ENCODE measurements at regions not wholly inside any gene's neighbourhood (a gene's known extent, or its start where the extent isn't known, plus 50 kb on each side); places are given as distances from the start of the nearest gene placed in this dataset.

DNA sequence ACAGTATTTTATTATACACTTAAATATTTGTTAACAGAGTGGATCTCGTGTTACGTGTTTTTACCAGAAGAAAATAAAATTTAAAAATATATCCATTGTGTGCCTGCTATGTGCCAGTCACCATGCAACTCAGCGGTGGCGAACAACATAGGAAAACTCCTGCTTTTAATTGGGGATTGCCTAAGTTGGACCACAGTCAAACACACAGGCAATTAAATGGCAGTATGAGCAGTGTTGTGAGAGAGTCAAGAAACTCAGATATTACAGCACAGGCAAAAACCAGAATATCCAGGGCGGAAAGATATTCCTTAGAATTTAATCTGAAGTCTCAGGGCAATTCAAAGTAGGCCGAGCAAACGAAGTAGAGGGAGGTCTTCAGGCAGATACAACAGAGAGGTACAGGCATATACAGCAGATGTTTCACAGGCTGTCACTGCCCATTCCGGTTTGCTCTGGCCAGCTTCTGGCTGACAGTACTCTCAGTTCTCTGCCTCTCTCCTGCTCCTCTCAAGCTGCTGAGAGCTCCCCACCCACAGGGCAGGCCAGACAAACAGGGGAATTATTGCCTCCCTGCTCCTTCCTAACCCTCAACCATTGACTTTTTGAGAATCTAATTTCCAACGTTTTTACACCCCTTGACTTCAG, 540.2 kb upstream of the TMEM132C start:
- no peaks in the 10 kb centered on the region for H3K36me3 Mint-ChIP-seq
- H3K27ac Mint-ChIP-seq: no peak overlapping the region
- peaks cover 2% of the 10 kb centered on the region for H3K9me3 Mint-ChIP-seq (ENCODE audit: low read depth)
- no peak overlapping the region for H3K4me3 Mint-ChIP-seq
- H3K27me3 Mint-ChIP-seq: no peaks in the 10 kb centered on the region
- H3K4me1 Mint-ChIP-seq (ENCODE audit: low read depth): no peaks in the 10 kb centered on the region

DNA sequence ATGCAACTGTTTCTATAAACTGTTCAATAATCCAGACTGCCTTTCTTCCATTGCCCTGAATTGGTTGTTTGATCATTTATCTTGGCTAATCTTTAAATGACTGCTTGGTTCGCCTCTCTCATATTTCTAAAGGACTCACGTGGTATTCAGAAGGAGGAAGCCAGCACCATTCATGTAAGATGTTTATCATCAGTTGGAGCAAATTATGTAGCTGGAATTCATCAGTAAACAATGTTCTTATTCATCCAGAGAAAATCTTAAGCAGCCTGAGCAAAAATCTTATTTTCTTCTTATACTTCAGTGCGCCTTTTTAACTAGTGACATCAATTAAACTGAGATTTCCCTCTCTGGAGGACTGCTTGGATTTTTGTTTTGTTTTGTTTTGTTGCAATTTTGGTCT, 538.7 kb upstream of the TMEM132C start:
- H3K4me1 Mint-ChIP-seq (ENCODE audit: low read depth): no peaks in the 10 kb centered on the region
- no peaks in the 10 kb centered on the region for H3K27me3 Mint-ChIP-seq
- peaks cover 3% of the 10 kb centered on the region for H3K9me3 Mint-ChIP-seq (ENCODE audit: low read depth)
- no peak overlapping the region for H3K27ac Mint-ChIP-seq
- no peaks in the 10 kb centered on the region for H3K36me3 Mint-ChIP-seq
- no peak overlapping the region for H3K4me3 Mint-ChIP-seq

DNA sequence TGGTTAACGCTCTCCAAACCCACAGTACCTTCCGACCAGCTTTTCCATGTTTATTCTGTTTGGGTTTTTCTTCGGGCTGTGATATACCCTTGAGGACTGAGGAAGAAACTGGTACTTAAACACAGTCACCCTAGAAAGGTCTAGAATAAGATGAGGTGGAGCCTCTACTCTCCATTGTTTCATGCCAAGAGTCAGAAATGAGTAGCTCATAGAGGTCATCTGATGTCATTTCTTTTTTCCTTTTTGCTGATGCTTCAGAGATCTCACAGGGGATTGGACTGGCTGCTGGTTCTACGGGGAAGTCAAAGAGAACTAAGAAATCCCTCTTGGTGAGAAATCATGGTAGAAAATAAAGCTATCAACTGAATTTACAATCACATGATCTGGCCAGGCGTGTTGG, 538.2 kb upstream of the TMEM132C start:
- Mint-ChIP-seq H3K9me3 (ENCODE audit: low read depth) (peaks cover 3% of the 10 kb centered on the region), H3K36me3 (no peaks in the 10 kb centered on the region), H3K4me1 (ENCODE audit: low read depth) (no peaks in the 10 kb centered on the region), H3K27me3 (no peaks in the 10 kb centered on the region), H3K27ac (no peak overlapping the region), H3K4me3 (no peak overlapping the region)

- Mint-ChIP-seq H3K27ac (no peak overlapping the region), H3K9me3 (ENCODE audit: low read depth) (peaks cover 3% of the 10 kb centered on the region), H3K36me3 (no peaks in the 10 kb centered on the region), H3K4me1 (ENCODE audit: low read depth) (no peaks in the 10 kb centered on the region), H3K27me3 (no peaks in the 10 kb centered on the region), H3K4me3 (no peak overlapping the region)
Measured at GRCh38 chr12:127729381-127729780, 537.6 kb upstream of the TMEM132C start.

DNA sequence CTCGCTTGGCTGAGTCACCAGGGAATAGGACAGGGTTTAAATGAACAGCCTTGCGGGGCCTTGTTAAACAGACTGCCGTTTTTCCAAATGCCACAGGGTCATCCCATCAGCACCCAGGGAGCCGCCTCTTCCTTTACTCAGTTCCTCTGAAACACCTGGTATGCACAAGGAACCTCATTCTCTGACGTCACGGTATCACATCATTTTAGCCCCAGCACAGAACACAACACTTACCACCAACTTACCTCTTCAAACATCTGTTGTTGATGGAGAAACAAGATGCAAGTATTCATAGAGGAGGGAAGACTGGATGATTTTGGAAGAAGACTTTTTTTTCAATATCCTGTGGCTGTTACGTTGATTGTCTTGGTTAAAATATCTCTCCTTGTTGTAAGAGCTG, 535.3 kb upstream of the TMEM132C start:
- Mint-ChIP-seq H3K4me3 (no peak overlapping the region), H3K36me3 (no peaks in the 10 kb centered on the region), H3K27me3 (no peaks in the 10 kb centered on the region), H3K4me1 (ENCODE audit: low read depth) (no peaks in the 10 kb centered on the region), H3K27ac (no peak overlapping the region), H3K9me3 (ENCODE audit: low read depth) (peaks cover 3% of the 10 kb centered on the region)

GRCh38 chr12:127742231-127742630, 524.7 kb upstream of the TMEM132C start:
- H3K4me1 Mint-ChIP-seq (ENCODE audit: low read depth): no peaks in the 10 kb centered on the region
- no peaks in the 10 kb centered on the region for H3K27me3 Mint-ChIP-seq
- H3K27ac Mint-ChIP-seq: no peak overlapping the region
- no peaks in the 10 kb centered on the region for H3K9me3 Mint-ChIP-seq (ENCODE audit: low read depth)
- H3K36me3 Mint-ChIP-seq: no peaks in the 10 kb centered on the region
- no peak overlapping the region for H3K4me3 Mint-ChIP-seq

DNA sequence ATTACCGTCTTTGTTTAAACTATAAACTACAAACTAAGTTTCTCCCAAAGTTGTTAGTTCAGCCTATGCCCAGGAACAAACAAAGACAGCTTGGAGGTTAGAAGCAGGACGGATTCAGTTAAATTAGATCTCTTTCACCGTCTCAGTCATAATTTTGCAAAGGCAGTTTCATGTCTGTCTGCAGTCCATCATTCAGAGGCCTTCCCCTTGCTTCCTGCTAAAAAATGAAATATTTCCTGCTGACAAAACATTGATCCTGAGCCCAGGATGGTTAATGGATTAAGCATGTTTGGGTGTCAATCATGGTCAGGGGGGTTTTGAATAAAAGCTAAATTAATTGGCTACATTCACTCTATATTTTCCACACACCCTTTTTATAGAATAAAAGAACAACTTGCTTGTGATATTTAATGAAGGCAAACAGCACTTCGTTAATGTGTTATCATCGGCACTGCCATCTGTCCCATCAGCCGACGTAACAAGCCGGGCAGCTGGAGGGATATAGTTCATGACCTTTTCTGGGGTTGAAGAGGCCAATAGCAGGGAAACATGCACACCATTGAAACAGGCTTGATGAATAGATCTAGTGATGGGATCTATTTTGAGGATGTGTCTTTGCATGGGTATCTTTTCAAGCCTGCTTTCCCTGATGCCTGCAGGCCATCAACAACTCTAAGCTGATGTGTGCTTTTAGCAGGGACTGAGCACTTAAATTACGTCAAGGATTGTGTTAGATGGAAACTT, 521.3 kb upstream of the TMEM132C start:
- no peak overlapping the region for H3K27ac Mint-ChIP-seq
- no peaks in the 10 kb centered on the region for H3K4me1 Mint-ChIP-seq (ENCODE audit: low read depth)
- H3K36me3 Mint-ChIP-seq: no peaks in the 10 kb centered on the region
- no peaks in the 10 kb centered on the region for H3K9me3 Mint-ChIP-seq (ENCODE audit: low read depth)
- H3K4me3 Mint-ChIP-seq: no peak overlapping the region
- H3K27me3 Mint-ChIP-seq: no peaks in the 10 kb centered on the region

- Mint-ChIP-seq H3K36me3 (no peaks in the 10 kb centered on the region), H3K4me1 (ENCODE audit: low read depth) (no peaks in the 10 kb centered on the region), H3K27ac (no peak overlapping the region), H3K27me3 (no peaks in the 10 kb centered on the region), H3K9me3 (ENCODE audit: low read depth) (no peaks in the 10 kb centered on the region), H3K4me3 (no peak overlapping the region)
Measured at GRCh38 chr12:127749416-127749815, 517.6 kb upstream of the TMEM132C start.

- Mint-ChIP-seq H3K4me3 (no peak overlapping the region), H3K4me1 (ENCODE audit: low read depth) (no peaks in the 10 kb centered on the region), H3K27me3 (no peaks in the 10 kb centered on the region)
Measured at GRCh38 chr12:127750076-127750840, 516.7 kb upstream of the TMEM132C start.

DNA sequence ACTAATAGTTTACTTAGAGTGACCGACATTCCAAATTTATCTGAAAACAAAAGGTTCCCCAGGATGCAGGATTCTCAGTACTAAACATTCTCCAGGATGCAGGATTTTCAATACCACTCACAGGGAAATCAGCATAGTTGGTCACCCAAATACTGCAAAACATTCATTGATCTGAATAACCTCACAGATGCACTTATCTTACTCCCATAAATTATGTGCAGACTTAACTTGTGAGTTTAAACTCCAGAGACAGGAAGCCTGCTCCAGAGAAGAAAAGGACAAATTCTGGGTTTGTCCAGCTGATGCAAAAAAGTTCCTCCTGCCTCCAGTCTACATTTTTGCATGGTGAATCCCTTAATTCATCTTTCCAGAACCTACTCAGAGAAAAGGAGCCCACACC, 514.2 kb upstream of the TMEM132C start:
- Mint-ChIP-seq H3K9me3 (ENCODE audit: low read depth) (no peaks in the 10 kb centered on the region), H3K27me3 (no peaks in the 10 kb centered on the region), H3K27ac (no peak overlapping the region), H3K4me3 (no peak overlapping the region), H3K36me3 (no peaks in the 10 kb centered on the region), H3K4me1 (ENCODE audit: low read depth) (no peaks in the 10 kb centered on the region)

More at GRCh38 chr12:127750076-127750840, 516.7 kb upstream of the TMEM132C start:
- Mint-ChIP-seq H3K9me3 (ENCODE audit: low read depth) (no peaks in the 10 kb centered on the region), H3K27ac (no peak overlapping the region), H3K36me3 (no peaks in the 10 kb centered on the region)

- H3K4me3 Mint-ChIP-seq: no peak overlapping the region
- peaks cover 7% of the 10 kb centered on the region for H3K9me3 Mint-ChIP-seq (ENCODE audit: low read depth)
- no peaks in the 10 kb centered on the region for H3K27me3 Mint-ChIP-seq
- no peaks in the 10 kb centered on the region for H3K4me1 Mint-ChIP-seq (ENCODE audit: low read depth)
- peaks cover 2% of the 10 kb centered on the region for H3K36me3 Mint-ChIP-seq
- no peak overlapping the region for H3K27ac Mint-ChIP-seq
Measured at GRCh38 chr12:127760357-127760756, 506.6 kb upstream of the TMEM132C start.

- H3K27me3 Mint-ChIP-seq: no peaks in the 10 kb centered on the region
- no peak overlapping the region for H3K4me3 Mint-ChIP-seq
- H3K36me3 Mint-ChIP-seq: peaks cover 2% of the 10 kb centered on the region
- H3K27ac Mint-ChIP-seq: no peak overlapping the region
- H3K4me1 Mint-ChIP-seq (ENCODE audit: low read depth): no peaks in the 10 kb centered on the region
- H3K9me3 Mint-ChIP-seq (ENCODE audit: low read depth): peaks cover 7% of the 10 kb centered on the region
Measured at GRCh38 chr12:127760996-127761395, 506.0 kb upstream of the TMEM132C start.

GRCh38 chr12:127761880-127762279, 505.1 kb upstream of the TMEM132C start:
- Mint-ChIP-seq H3K4me3 (no peak overlapping the region), H3K27me3 (no peaks in the 10 kb centered on the region), H3K36me3 (peaks cover 2% of the 10 kb centered on the region), H3K4me1 (ENCODE audit: low read depth) (no peaks in the 10 kb centered on the region), H3K9me3 (ENCODE audit: low read depth) (peaks cover 7% of the 10 kb centered on the region), H3K27ac (no peak overlapping the region)

- Mint-ChIP-seq H3K27ac (no peak overlapping the region), H3K9me3 (ENCODE audit: low read depth) (peaks cover 6% of the 10 kb centered on the region), H3K36me3 (peaks cover 2% of the 10 kb centered on the region)
Measured at GRCh38 chr12:127767656-127768055, 499.3 kb upstream of the TMEM132C start.

GRCh38 chr12:127770118-127770517, 496.9 kb upstream of the TMEM132C start:
- peaks cover 9% of the 10 kb centered on the region for H3K9me3 Mint-ChIP-seq (ENCODE audit: low read depth)
- H3K27ac Mint-ChIP-seq: no peak overlapping the region
- peaks cover 2% of the 10 kb centered on the region for H3K27me3 Mint-ChIP-seq
- H3K36me3 Mint-ChIP-seq: no peaks in the 10 kb centered on the region
- H3K4me1 Mint-ChIP-seq (ENCODE audit: low read depth): no peaks in the 10 kb centered on the region
- H3K4me3 Mint-ChIP-seq: no peak overlapping the region

More at GRCh38 chr12:127767656-127768055, 499.3 kb upstream of the TMEM132C start:
- Mint-ChIP-seq H3K4me1 (ENCODE audit: low read depth) (no peaks in the 10 kb centered on the region), H3K4me3 (no peak overlapping the region), H3K27me3 (no peaks in the 10 kb centered on the region)
